ENCODE measurements at regions not wholly inside any gene's neighbourhood (a gene's known extent, or its start where the extent isn't known, plus 50 kb on each side); places are given as distances from the start of the nearest gene placed in this dataset.

- H3K4me3 ChIP-seq (ENCODE audit: low read depth, low read length): no peak overlapping the region
- TF ChIP-seq CTCF (IDR thresholded peaks at IDR 0.05; ENCODE audit: low read depth, low read length) (peak; percentile 20), MYC (IDR thresholded peaks at IDR 0.05; ENCODE audit: low read depth, low read length) (no peak)
- peak; percentile 19 for DNase-seq (ENCODE audit: low read depth)
These were observed 145.1 kb upstream of the DIO2 start for GRCh38 chr14:80356413-80356812.

GRCh38 chr14:80354860-80355581 is 143.7 kb upstream of the DIO2 start:
- DNase-seq (ENCODE audit: low read depth): no peak
- TF ChIP-seq MAX (IDR thresholded peaks at IDR 0.05; ENCODE audit: low read depth, low read length) (no peak), MYC (IDR thresholded peaks at IDR 0.05; ENCODE audit: low read depth, low read length) (no peak), POLR2A (IDR thresholded peaks at IDR 0.05; ENCODE audit: extremely low read depth, insufficient read length) (no peak), CTCF (IDR thresholded peaks at IDR 0.05; ENCODE audit: low read depth, low read length) (no peak)
- no peak overlapping the region for H3K4me3 ChIP-seq (ENCODE audit: low read depth, low read length)

- no peak for DNase-seq (ENCODE audit: low read depth)
- TF ChIP-seq MAX (IDR thresholded peaks at IDR 0.05; ENCODE audit: low read depth, low read length) (no peak), MYC (IDR thresholded peaks at IDR 0.05; ENCODE audit: low read depth, low read length) (no peak), CTCF (IDR thresholded peaks at IDR 0.05; ENCODE audit: low read depth, low read length) (no peak), POLR2A (IDR thresholded peaks at IDR 0.05; ENCODE audit: extremely low read depth, insufficient read length) (no peak)
- H3K4me3 ChIP-seq (ENCODE audit: low read depth, low read length): no peak overlapping the region
These were observed 141.2 kb upstream of the DIO2 start for GRCh38 chr14:80352471-80352870.

GRCh38 chr14:80350707-80351106 is 139.4 kb upstream of the DIO2 start:
- no peak for DNase-seq (ENCODE audit: low read depth)
- no peak overlapping the region for H3K4me3 ChIP-seq (ENCODE audit: low read depth, low read length)
- TF ChIP-seq MAX (IDR thresholded peaks at IDR 0.05; ENCODE audit: low read depth, low read length): no peak
- no peak for TF ChIP-seq MYC (IDR thresholded peaks at IDR 0.05; ENCODE audit: low read depth, low read length)
- no peak for TF ChIP-seq CTCF (IDR thresholded peaks at IDR 0.05; ENCODE audit: low read depth, low read length)
- no peak for TF ChIP-seq POLR2A (IDR thresholded peaks at IDR 0.05; ENCODE audit: extremely low read depth, insufficient read length)

GRCh38 chr14:80346395-80346794 is 135.1 kb upstream of the DIO2 start:
- TF ChIP-seq MYC (IDR thresholded peaks at IDR 0.05; ENCODE audit: low read depth, low read length): no peak
- H3K4me3 ChIP-seq (ENCODE audit: low read depth, low read length): no peak overlapping the region
- DNase-seq (ENCODE audit: low read depth): no peak

- TF ChIP-seq CTCF (IDR thresholded peaks at IDR 0.05; ENCODE audit: low read depth, low read length): no peak
- no peak for TF ChIP-seq MAX (IDR thresholded peaks at IDR 0.05; ENCODE audit: low read depth, low read length)
- TF ChIP-seq POLR2A (IDR thresholded peaks at IDR 0.05; ENCODE audit: extremely low read depth, insufficient read length): no peak
- TF ChIP-seq MYC (IDR thresholded peaks at IDR 0.05; ENCODE audit: low read depth, low read length): no peak
- no peak overlapping the region for H3K4me3 ChIP-seq (ENCODE audit: low read depth, low read length)
- DNase-seq (ENCODE audit: low read depth): no peak
These were observed 132.9 kb upstream of the DIO2 start for GRCh38 chr14:80344208-80344607.
